Endothelial cell (in vitro differentiated cells): ENCODE measurements at regions not wholly inside any gene's neighbourhood (a gene's known extent, or its start where the extent isn't known, plus 50 kb on each side); places are given as distances from the start of the nearest gene placed in this dataset.

Source experiments
- DNase-seq: peaks from one replicate; pipeline ENCODE4 v3.0.0; 2021; ENCODE audit warnings: low spot score
- H3K27ac Mint-ChIP-seq: one replicate; pipeline ENCODE4 v1.8.0; 2021; ENCODE audit warnings: mixed read lengths, inconsistent platforms; ENCODE audit not compliant: unreplicated experiment
- H3K27me3 Mint-ChIP-seq: one replicate; pipeline ENCODE4 v1.8.0; 2021; ENCODE audit warnings: mild to moderate bottlenecking, moderate library complexity, mixed read lengths, inconsistent platforms; ENCODE audit not compliant: unreplicated experiment
- H3K36me3 Mint-ChIP-seq: one replicate; pipeline ENCODE4 v1.8.0; 2021; ENCODE audit warnings: mild to moderate bottlenecking, low read depth, mixed read lengths, inconsistent platforms; ENCODE audit not compliant: unreplicated experiment
- H3K4me1 Mint-ChIP-seq: one replicate; pipeline ENCODE4 v1.8.0; 2021; ENCODE audit warnings: mild to moderate bottlenecking, mixed read lengths, inconsistent platforms; ENCODE audit not compliant: unreplicated experiment
- H3K4me3 Mint-ChIP-seq: one replicate; pipeline ENCODE4 v1.8.0; 2021; ENCODE audit warnings: mild to moderate bottlenecking, mixed read lengths, inconsistent platforms; ENCODE audit not compliant: unreplicated experiment
- H3K9me3 Mint-ChIP-seq: one replicate; pipeline ENCODE4 v1.8.0; 2021; ENCODE audit warnings: mixed read lengths, inconsistent platforms; ENCODE audit not compliant: unreplicated experiment
- TF ChIP-seq, protein P1 (sequence below): fragments of 200-600 bp; sonication (generic); IDR thresholded peaks from one replicate; pipeline ENCODE4 v1.5.0; 2021; ENCODE audit warnings: antibody characterized with exemption; ENCODE audit not compliant: unreplicated experiment

DNA sequence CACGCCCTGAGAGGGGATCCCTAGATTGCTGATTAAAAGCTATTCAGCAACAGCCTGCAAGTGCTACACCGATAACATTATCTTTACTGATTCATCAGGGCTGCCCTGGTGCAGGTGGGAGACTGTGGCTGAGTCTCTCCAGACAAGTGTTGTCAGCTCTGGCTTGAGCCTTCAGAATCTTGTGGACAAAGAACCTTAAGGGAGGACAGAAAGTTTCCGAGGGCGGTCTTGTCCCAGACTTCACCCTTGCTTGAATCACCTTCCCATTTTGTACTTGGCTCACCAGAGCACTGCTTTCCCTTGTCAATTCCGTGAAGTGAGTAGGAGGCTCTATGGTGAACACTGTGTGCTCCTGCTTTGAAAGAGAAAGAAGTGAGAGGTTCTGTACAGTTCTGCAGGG is 88.6 kb upstream of the PCSK2 start:
- Mint-ChIP-seq H3K36me3 (no peaks in the 10 kb centered on the region), H3K4me1 (no peaks in the 10 kb centered on the region), H3K9me3 (no peaks in the 10 kb centered on the region), H3K27ac (no peak overlapping the region), H3K27me3 (no peaks in the 10 kb centered on the region), H3K4me3 (no peak overlapping the region)
- DNase-seq, result no peak
- TF ChIP-seq, protein P1, sequence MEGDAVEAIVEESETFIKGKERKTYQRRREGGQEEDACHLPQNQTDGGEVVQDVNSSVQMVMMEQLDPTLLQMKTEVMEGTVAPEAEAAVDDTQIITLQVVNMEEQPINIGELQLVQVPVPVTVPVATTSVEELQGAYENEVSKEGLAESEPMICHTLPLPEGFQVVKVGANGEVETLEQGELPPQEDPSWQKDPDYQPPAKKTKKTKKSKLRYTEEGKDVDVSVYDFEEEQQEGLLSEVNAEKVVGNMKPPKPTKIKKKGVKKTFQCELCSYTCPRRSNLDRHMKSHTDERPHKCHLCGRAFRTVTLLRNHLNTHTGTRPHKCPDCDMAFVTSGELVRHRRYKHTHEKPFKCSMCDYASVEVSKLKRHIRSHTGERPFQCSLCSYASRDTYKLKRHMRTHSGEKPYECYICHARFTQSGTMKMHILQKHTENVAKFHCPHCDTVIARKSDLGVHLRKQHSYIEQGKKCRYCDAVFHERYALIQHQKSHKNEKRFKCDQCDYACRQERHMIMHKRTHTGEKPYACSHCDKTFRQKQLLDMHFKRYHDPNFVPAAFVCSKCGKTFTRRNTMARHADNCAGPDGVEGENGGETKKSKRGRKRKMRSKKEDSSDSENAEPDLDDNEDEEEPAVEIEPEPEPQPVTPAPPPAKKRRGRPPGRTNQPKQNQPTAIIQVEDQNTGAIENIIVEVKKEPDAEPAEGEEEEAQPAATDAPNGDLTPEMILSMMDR, result no peak

DNA sequence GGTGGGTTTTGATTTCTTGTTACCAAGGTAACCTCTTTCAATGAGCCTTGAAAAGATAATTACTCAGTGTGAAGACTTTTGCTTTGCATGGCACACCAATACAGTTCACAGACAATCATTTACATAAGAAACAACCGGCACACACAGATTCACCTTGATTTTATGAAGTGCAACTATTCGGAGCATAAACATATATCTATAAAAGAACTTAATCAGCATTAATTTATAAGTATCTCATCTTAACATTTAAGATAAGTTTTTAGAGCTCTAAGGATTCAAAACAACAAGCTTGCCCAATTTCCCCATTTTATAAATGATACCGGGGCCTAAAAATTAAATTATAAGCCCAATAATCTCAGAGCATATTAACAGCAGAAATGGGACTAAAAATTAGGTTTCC is 85.9 kb upstream of the PCSK2 start:
- no peaks in the 10 kb centered on the region for H3K4me1 Mint-ChIP-seq
- H3K9me3 Mint-ChIP-seq, result no peaks in the 10 kb centered on the region
- TF ChIP-seq, protein P1, result no peak
- DNase-seq, result no peak
- no peak overlapping the region for H3K4me3 Mint-ChIP-seq
- H3K27ac Mint-ChIP-seq, result no peak overlapping the region
- no peaks in the 10 kb centered on the region for H3K36me3 Mint-ChIP-seq
- no peaks in the 10 kb centered on the region for H3K27me3 Mint-ChIP-seq

DNA sequence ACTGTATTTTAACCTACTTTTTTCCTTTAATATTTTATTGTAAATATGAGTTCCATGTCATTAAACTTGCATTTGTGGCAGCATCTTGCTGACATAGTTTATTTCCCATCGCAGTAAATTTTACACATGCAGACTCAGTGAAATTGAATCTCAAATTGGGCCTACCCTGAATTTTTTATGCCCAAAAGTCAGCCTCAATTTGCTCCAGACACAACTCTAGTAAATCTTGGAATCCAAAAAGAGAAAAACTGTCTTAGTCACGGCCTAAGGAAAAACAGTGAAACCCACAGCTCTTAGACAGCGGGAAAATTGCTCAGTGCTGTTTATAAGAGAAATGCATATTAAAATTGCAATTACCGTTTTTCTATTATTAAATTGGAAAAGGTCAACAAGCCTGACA is 85.3 kb upstream of the PCSK2 start:
- Mint-ChIP-seq H3K27me3 (no peaks in the 10 kb centered on the region), H3K36me3 (no peaks in the 10 kb centered on the region), H3K4me3 (no peak overlapping the region), H3K27ac (no peak overlapping the region), H3K4me1 (no peaks in the 10 kb centered on the region), H3K9me3 (no peaks in the 10 kb centered on the region)
- DNase-seq, result no peak
- TF ChIP-seq, protein P1, result no peak

DNA sequence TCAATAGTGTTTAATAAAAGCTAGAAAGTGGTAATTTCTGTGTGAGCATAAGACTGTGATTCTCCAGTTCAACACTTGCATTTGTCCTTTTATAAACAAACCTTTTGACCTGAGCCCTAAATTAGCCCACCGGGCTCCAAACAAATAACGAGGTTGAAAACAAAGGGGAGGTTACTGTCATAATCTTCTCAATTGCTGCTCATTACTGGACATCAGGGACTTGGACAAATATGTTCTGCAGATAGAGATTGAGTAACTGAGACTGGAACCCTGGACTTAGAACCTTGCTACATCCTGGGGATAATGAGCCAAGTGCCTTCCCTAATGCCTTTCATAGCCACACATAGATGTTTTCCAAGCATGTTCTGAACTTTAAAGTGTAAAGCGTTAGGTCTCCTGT is 84.2 kb upstream of the PCSK2 start:
- TF ChIP-seq, protein P1, result no peak
- no peak for DNase-seq
- H3K4me3 Mint-ChIP-seq, result no peak overlapping the region
- no peaks in the 10 kb centered on the region for H3K36me3 Mint-ChIP-seq
- no peaks in the 10 kb centered on the region for H3K9me3 Mint-ChIP-seq
- H3K27ac Mint-ChIP-seq, result no peak overlapping the region
- H3K27me3 Mint-ChIP-seq, result no peaks in the 10 kb centered on the region
- H3K4me1 Mint-ChIP-seq, result no peaks in the 10 kb centered on the region

DNA sequence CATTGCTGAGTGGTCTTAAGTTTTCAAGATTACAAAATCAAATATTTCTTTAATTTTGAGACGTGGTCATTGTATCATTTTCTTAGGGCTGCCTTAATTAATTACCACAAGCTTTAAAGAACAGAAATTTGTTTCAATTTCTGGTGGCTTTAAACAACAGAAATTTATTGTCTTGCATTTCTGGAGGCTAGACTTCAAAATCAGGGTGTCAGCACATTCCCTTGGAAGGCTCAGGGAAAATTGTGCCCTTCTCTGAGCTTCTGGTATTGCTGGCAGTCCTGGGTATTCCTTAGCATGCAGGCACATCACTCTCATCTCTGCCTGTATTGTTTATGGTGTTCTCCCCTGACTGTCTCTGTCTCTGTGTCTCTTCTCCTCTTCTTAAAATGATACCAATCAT is 76.0 kb upstream of the PCSK2 start:
- Mint-ChIP-seq H3K27me3 (peaks cover 2% of the 10 kb centered on the region), H3K27ac (no peak overlapping the region), H3K36me3 (no peaks in the 10 kb centered on the region), H3K4me3 (no peak overlapping the region), H3K9me3 (no peaks in the 10 kb centered on the region), H3K4me1 (peaks cover 9% of the 10 kb centered on the region)
- no peak for DNase-seq
- TF ChIP-seq, protein P1, result no peak
